ENCODE measurements at regions not wholly inside any gene's neighbourhood (a gene's known extent, or its start where the extent isn't known, plus 50 kb on each side); places are given as distances from the start of the nearest gene placed in this dataset.

- TF ChIP-seq CTCF (optimal IDR thresholded peaks at IDR 0.05 in 1 of 3, IDR thresholded peaks at IDR 0.05 in 1 of 3, conservative IDR thresholded peaks at IDR 0.05 in 1 of 3; ENCODE audit: extremely low read depth in 1 of 3, insufficient read depth in 2 of 3, low read length in 3 of 3): no peak
- no peak for TF ChIP-seq EZH2 (IDR thresholded peaks at IDR 0.05; ENCODE audit: low read length)
Observed at GRCh38 chr18:8506251-8507049, 102.8 kb upstream of the RAB12 start.

All from keratinocyte (primary cell).